Mucosa of rectum (tissue), 2 donors: ENCODE measurements at regions not wholly inside any gene's neighbourhood (a gene's known extent, or its start where the extent isn't known, plus 50 kb on each side); places are given as distances from the start of the nearest gene placed in this dataset.

Experiments
- H3K27ac ChIP-seq, 2 donors: one replicate each; pipeline ENCODE4 v1.7.0; 2013; ENCODE audit warnings: inconsistent platforms in 2 of 2, low read depth in 2 of 2, low read length in 2 of 2
- H3K27me3 ChIP-seq, 2 donors: one replicate each; pipeline ENCODE4 v1.7.0; 2013; ENCODE audit warnings: low read length in 2 of 2; ENCODE audit not compliant: control insufficient read depth in 2 of 2, insufficient read depth in 2 of 2
- H3K36me3 ChIP-seq, 2 donors: one replicate each; pipeline ENCODE4 v1.7.0; 2013; ENCODE audit warnings: low read length in 2 of 2; ENCODE audit not compliant: control insufficient read depth in 2 of 2, insufficient read depth in 2 of 2
- H3K4me1 ChIP-seq, 2 donors: one replicate each; pipeline ENCODE4 v1.7.0; 2013; ENCODE audit warnings: low read length in 2 of 2, mild to moderate bottlenecking in 1 of 2; ENCODE audit not compliant: control insufficient read depth in 2 of 2, insufficient read depth in 2 of 2
- H3K4me3 ChIP-seq, 2 donors: one replicate each; pipeline ENCODE4 v1.7.0; 2013; ENCODE audit warnings: low read length in 2 of 2
- H3K9ac ChIP-seq, 2 donors: one replicate each; pipeline ENCODE4 v1.7.0; 2013; ENCODE audit warnings: low read length in 2 of 2, low read depth in 1 of 2, mild to moderate bottlenecking in 1 of 2
- H3K9me3 ChIP-seq, 2 donors: one replicate each; pipeline ENCODE4 v1.7.0; 2013; ENCODE audit warnings: low read length in 2 of 2; ENCODE audit not compliant: control insufficient read depth in 2 of 2
- donor health status: healthy.
- donor health status: Normal muscosa, but diverticular disease.

DNA sequence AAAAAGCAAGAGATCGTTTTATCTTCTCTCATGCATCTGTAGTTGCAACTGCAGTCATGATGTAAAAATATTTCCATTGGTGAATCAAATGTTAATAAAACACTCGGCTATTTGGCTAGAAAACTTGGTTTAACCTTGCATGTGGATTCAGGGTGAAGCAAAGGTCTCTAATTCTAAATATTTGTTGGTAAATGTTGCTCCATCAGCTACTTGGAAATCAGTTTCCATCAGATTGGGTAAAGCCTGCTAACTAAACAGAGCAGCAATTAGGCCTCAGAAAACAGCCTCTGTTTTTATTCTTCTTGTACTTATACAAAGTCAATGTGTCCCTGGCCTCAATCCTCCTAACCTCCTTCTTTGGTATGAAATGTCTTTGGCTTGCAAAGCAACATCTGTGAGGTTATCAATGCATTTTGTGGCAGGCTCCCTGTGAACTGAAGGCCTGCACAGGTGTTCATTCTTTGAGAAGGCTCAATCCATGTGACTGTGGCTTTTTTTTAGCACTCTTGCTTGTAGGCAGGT lies 312.3 kb downstream of the WDR72 start:
- Histone ChIP-seq H3K9ac (no peak overlapping the region), H3K36me3 (no peaks in the 10 kb centered on the region), H3K9me3 (no peaks in the 10 kb centered on the region), H3K27ac (no peak overlapping the region), H3K4me3 (no peak overlapping the region), H3K4me1 (peaks cover 0 to 2% of the 10 kb centered on the region in 2 donors), H3K27me3 (no peaks in the 10 kb centered on the region)

GRCh38 chr15:53446376-53446775 lies 313.1 kb downstream of the WDR72 start:
- H3K4me1 ChIP-seq, result no peaks in the 10 kb centered on the region
- H3K27me3 ChIP-seq, result no peaks in the 10 kb centered on the region
- no peak overlapping the region for H3K4me3 ChIP-seq
- H3K9ac ChIP-seq, result no peak overlapping the region
- no peak overlapping the region for H3K27ac ChIP-seq
- H3K36me3 ChIP-seq, result no peaks in the 10 kb centered on the region
- H3K9me3 ChIP-seq, result no peaks in the 10 kb centered on the region

- Histone ChIP-seq H3K27ac (no peak overlapping the region), H3K9me3 (no peaks in the 10 kb centered on the region), H3K4me1 (no peaks in the 10 kb centered on the region), H3K9ac (no peak overlapping the region), H3K36me3 (no peaks in the 10 kb centered on the region), H3K4me3 (no peak overlapping the region), H3K27me3 (no peaks in the 10 kb centered on the region)
Observed at GRCh38 chr15:53445531-53445930, 313.9 kb downstream of the WDR72 start.

- H3K27me3 ChIP-seq, result no peaks in the 10 kb centered on the region
- no peak overlapping the region for H3K4me3 ChIP-seq
- no peak overlapping the region for H3K9ac ChIP-seq
- no peaks in the 10 kb centered on the region for H3K36me3 ChIP-seq
- H3K9me3 ChIP-seq, result no peaks in the 10 kb centered on the region
- no peaks in the 10 kb centered on the region for H3K4me1 ChIP-seq
- no peak overlapping the region for H3K27ac ChIP-seq
Observed at GRCh38 chr15:53437985-53438841, 321.2 kb downstream of the WDR72 start.

DNA sequence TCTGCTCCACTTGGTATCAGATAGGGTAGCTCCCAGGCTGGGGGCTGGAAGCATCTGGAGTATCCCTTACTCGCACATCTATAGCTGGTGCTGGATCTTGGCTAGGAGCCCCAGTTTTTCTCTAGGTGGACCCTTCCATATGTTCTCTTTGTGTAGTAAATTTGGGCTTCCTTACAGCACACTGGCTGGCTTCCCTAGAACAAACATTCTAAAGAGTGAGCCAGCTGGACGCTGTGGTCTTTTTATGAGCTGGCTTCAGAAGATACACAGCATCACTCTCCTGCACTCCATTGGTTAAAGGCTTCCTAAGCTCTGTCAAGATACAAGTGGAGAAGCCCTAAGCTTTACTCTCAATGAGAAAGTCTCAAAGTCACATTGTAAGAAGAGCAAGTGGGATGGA lies 322.1 kb downstream of the WDR72 start:
- Histone ChIP-seq H3K9me3 (no peaks in the 10 kb centered on the region), H3K9ac (no peak overlapping the region), H3K4me3 (no peak overlapping the region), H3K27me3 (no peaks in the 10 kb centered on the region), H3K27ac (no peak overlapping the region), H3K4me1 (no peaks in the 10 kb centered on the region), H3K36me3 (no peaks in the 10 kb centered on the region)

GRCh38 chr15:53434174-53434678 lies 325.2 kb downstream of the WDR72 start:
- H3K36me3 ChIP-seq, result no peaks in the 10 kb centered on the region
- no peak overlapping the region for H3K27ac ChIP-seq
- no peaks in the 10 kb centered on the region for H3K27me3 ChIP-seq
- no peaks in the 10 kb centered on the region for H3K9me3 ChIP-seq
- H3K4me1 ChIP-seq, result no peaks in the 10 kb centered on the region
- no peak overlapping the region for H3K9ac ChIP-seq
- no peak overlapping the region for H3K4me3 ChIP-seq

GRCh38 chr15:53416219-53416940 lies 343.1 kb downstream of the WDR72 start:
- no peak overlapping the region for H3K9ac ChIP-seq
- no peaks in the 10 kb centered on the region for H3K36me3 ChIP-seq
- no peak overlapping the region for H3K27ac ChIP-seq
- H3K4me1 ChIP-seq, result no peaks in the 10 kb centered on the region
- no peak overlapping the region for H3K4me3 ChIP-seq
- no peaks in the 10 kb centered on the region for H3K27me3 ChIP-seq
- H3K9me3 ChIP-seq, result no peaks in the 10 kb centered on the region

DNA sequence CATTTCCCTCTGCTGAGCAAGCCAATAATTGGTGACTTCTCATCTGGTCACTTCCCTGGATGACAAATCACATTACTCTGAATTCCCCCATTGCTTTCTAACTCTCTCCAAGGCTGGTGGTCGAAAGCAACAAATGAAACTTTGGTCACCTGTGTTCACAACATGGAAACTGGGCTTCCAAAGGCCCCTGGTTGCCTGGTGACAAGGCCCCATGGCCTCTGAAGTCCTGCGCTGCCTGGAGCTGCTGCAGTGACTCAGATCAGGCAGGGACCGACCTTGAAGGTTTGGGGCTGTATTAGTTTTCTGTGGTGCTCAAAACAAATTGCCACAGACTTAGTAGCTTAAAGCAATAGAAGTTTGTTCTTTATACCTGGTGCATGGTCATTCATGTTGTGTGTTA lies 345.3 kb downstream of the WDR72 start:
- Histone ChIP-seq H3K36me3 (no peaks in the 10 kb centered on the region), H3K4me1 (no peaks in the 10 kb centered on the region), H3K4me3 (no peak overlapping the region), H3K9ac (no peak overlapping the region), H3K27ac (no peak overlapping the region), H3K27me3 (no peaks in the 10 kb centered on the region), H3K9me3 (no peaks in the 10 kb centered on the region)

DNA sequence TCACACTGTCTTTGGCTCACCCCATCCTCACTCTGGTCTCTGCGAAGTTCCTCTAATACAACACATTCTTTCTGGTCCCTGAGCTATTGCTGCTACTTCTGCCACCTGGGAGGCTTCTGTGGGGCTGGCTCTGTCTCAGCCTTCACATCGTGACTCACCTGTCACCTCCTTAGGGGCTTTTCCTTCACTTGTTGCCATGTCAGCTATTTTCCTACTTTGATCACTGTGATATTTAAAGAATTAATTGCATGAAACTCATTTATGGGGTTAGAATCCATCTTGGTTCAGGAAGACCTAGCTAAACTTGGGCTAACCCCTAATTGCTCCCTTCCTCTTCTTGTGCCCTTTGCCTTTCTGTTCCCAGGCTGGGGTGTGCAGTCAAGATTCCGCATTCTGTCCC lies 346.9 kb downstream of the WDR72 start:
- H3K4me3 ChIP-seq, result no peak overlapping the region
- H3K9ac ChIP-seq, result no peak overlapping the region

GRCh38 chr15:53404930-53405493 lies 354.5 kb downstream of the WDR72 start:
- H3K9me3 ChIP-seq, result no peaks in the 10 kb centered on the region
- H3K4me1 ChIP-seq, result no peaks in the 10 kb centered on the region

More for the DNA sequence above, 346.9 kb downstream of the WDR72 start:
- Histone ChIP-seq H3K4me1 (no peaks in the 10 kb centered on the region), H3K27ac (no peak overlapping the region), H3K27me3 (no peaks in the 10 kb centered on the region), H3K9me3 (no peaks in the 10 kb centered on the region), H3K36me3 (no peaks in the 10 kb centered on the region)

More at GRCh38 chr15:53404930-53405493, 354.5 kb downstream of the WDR72 start:
- Histone ChIP-seq H3K4me3 (no peak overlapping the region), H3K27me3 (no peaks in the 10 kb centered on the region), H3K9ac (no peak overlapping the region), H3K36me3 (no peaks in the 10 kb centered on the region), H3K27ac (no peak overlapping the region)
